Sigmoid colon (tissue), 4 donors: ENCODE measurements at regions not wholly inside any gene's neighbourhood (a gene's known extent, or its start where the extent isn't known, plus 50 kb on each side); places are given as distances from the start of the nearest gene placed in this dataset.

ENCODE experiments used
- CTCF ChIP-seq, 4 experiments: fragments of 450-650 bp in 3 of 4; fragments of 200-600 bp in 1 of 4; IDR thresholded peaks; one replicate each; pipeline ENCODE4 v1.5.1; 2016 to 2019; ENCODE audit warnings: antibody characterized with exemption in 4 of 4, mild to moderate bottlenecking in 3 of 4, moderate library complexity in 2 of 4
- EP300 ChIP-seq, 4 donors: sonication (generic); formaldehyde crosslinking; IDR thresholded peaks; one replicate each; pipeline ENCODE4 v1.6.1; 2017; ENCODE audit warnings: antibody characterized with exemption in 4 of 4
- POLR2A ChIP-seq, 2 donors: fragments of 450-650 bp; IDR thresholded peaks; one replicate each; pipeline ENCODE4 v1.6.1; 2016; ENCODE audit warnings: antibody characterized with exemption in 2 of 2, mild to moderate bottlenecking in 2 of 2, moderate library complexity in 2 of 2
- POLR2AphosphoS5 ChIP-seq, 4 donors: sonication (generic); formaldehyde crosslinking; IDR thresholded peaks; one replicate each; pipeline ENCODE4 v1.6.1; 2017; ENCODE audit warnings: antibody characterized with exemption in 4 of 4

GRCh38 chr13:110001670-110002275 is 215.4 kb upstream of the IRS2 start:
- TF ChIP-seq CTCF (IDR thresholded peaks at IDR 0.05) = no peak
- no peak for TF ChIP-seq POLR2A (IDR thresholded peaks at IDR 0.05)
- no peak for TF ChIP-seq POLR2AphosphoS5 (IDR thresholded peaks at IDR 0.05)
- no peak for TF ChIP-seq EP300 (IDR thresholded peaks at IDR 0.05)
